NAMALWA (cell line): ENCODE measurements at regions not wholly inside any gene's neighbourhood (a gene's known extent, or its start where the extent isn't known, plus 50 kb on each side); places are given as distances from the start of the nearest gene placed in this dataset.

ENCODE experiments used
- DNase-seq: peaks from one replicate; pipeline ENCODE4 v3.0.0-alpha.2; 2015; ENCODE audit warnings: low spot score

GRCh38 chr11:81749245-81749644 is 984.4 kb downstream of the FAM181B start:
- no peak for DNase-seq

GRCh38 chr11:81744336-81745116 is 989.1 kb downstream of the FAM181B start:
- no peak for DNase-seq

GRCh38 chr11:81725701-81726100 is 1008.0 kb downstream of the FAM181B start:
- no peak for DNase-seq

GRCh38 chr11:81717695-81718094 is 1016.0 kb downstream of the FAM181B start:
- no peak for DNase-seq

GRCh38 chr11:81707881-81708280 is 1025.8 kb downstream of the FAM181B start:
- DNase-seq: peak; percentile 3

- no peak for DNase-seq
These were observed 1028.4 kb downstream of the FAM181B start for GRCh38 chr11:81705283-81705682.

- no peak for DNase-seq
These were observed 1033.6 kb downstream of the FAM181B start for GRCh38 chr11:81700076-81700475.

GRCh38 chr11:81687057-81687456 is 1046.6 kb downstream of the FAM181B start:
- no peak for DNase-seq

GRCh38 chr11:81674211-81674610 is 1059.5 kb downstream of the FAM181B start:
- no peak for DNase-seq

GRCh38 chr11:81673001-81673400 is 1060.7 kb downstream of the FAM181B start:
- no peak for DNase-seq

GRCh38 chr11:81669935-81670543 is 1063.6 kb downstream of the FAM181B start:
- DNase-seq: no peak

GRCh38 chr11:81658722-81659121 is 1074.9 kb downstream of the FAM181B start:
- peak; percentile 55 for DNase-seq

- no peak for DNase-seq
These were observed 1078.3 kb downstream of the FAM181B start for GRCh38 chr11:81655351-81655750.

- DNase-seq: no peak
These were observed 1086.3 kb downstream of the FAM181B start for GRCh38 chr11:81647374-81647773.

GRCh38 chr11:81644239-81644840 is 1089.3 kb downstream of the FAM181B start:
- DNase-seq: peak; percentile 75

- no peak for DNase-seq
These were observed 1099.2 kb downstream of the FAM181B start for GRCh38 chr11:81634483-81634882.

GRCh38 chr11:81602508-81602907 is 1131.2 kb downstream of the FAM181B start:
- no peak for DNase-seq

GRCh38 chr11:81596704-81597103 is 1137.0 kb downstream of the FAM181B start:
- DNase-seq: no peak

GRCh38 chr11:81585390-81585933 is 1148.2 kb downstream of the FAM181B start:
- DNase-seq: no peak

GRCh38 chr11:81579339-81579738 is 1154.3 kb downstream of the FAM181B start:
- no peak for DNase-seq

GRCh38 chr11:81578571-81578970 is 1155.1 kb downstream of the FAM181B start:
- DNase-seq: no peak

GRCh38 chr11:81574301-81574700 is 1159.4 kb downstream of the FAM181B start:
- DNase-seq: no peak

GRCh38 chr11:81573367-81573766 is 1160.3 kb downstream of the FAM181B start:
- no peak for DNase-seq
